Gastroesophageal sphincter (tissue), 4 donors: ENCODE measurements at regions not wholly inside any gene's neighbourhood (a gene's known extent, or its start where the extent isn't known, plus 50 kb on each side); places are given as distances from the start of the nearest gene placed in this dataset.

Source experiments
- ATAC-seq: fragments of 150-250 bp; one replicate; pipeline ENCODE4 v1.9.1; 2016; ENCODE audit warnings: mild to moderate bottlenecking, moderate library complexity
- H3K27ac ChIP-seq, 4 donors: fragments of 200-600 bp; sonication (generic) in 3 of 4; 1 replicate in 3 of 4; 2 replicates in 1 of 4; pipeline ENCODE4 v1.5.1; 2016 to 2019
- H3K27me3 ChIP-seq: fragments of 200-600 bp; sonication (generic); one replicate; pipeline ENCODE4 v1.5.1; 2019
- H3K36me3 ChIP-seq, 2 donors: fragments of 200-600 bp; sonication (generic); one replicate each; pipeline ENCODE4 v1.5.1; 2019; ENCODE audit warnings: control low read depth in 1 of 2
- H3K4me1 ChIP-seq, 3 donors: fragments of 200-600 bp; sonication (generic); 1 replicate in 2 of 3; 2 replicates in 1 of 3; pipeline ENCODE4 v1.5.1; 2016 to 2019; ENCODE audit warnings: control low read depth in 2 of 3
- H3K4me3 ChIP-seq, 2 donors: fragments of 200-600 bp; sonication (generic); one replicate each; pipeline ENCODE4 v1.5.1; 2019; ENCODE audit warnings: mild to moderate bottlenecking in 1 of 2, moderate library complexity in 1 of 2
- H3K9me3 ChIP-seq, 3 donors: fragments of 200-600 bp; sonication (generic); one replicate each; pipeline ENCODE4 v1.5.1; 2017 to 2019; ENCODE audit warnings: control low read depth in 2 of 3
- CTCF ChIP-seq, 4 experiments: fragments of 200-600 bp in 2 of 4; fragments of 450-650 bp in 2 of 4; sonication (generic) in 1 of 4; IDR thresholded peaks; one replicate each; pipeline ENCODE4 v1.5.1; 2017 to 2019; ENCODE audit warnings: antibody characterized with exemption in 4 of 4, mild to moderate bottlenecking in 2 of 4, moderate library complexity in 2 of 4
- EP300 ChIP-seq: sonication (generic); formaldehyde crosslinking; IDR thresholded peaks from one replicate; pipeline ENCODE4 v1.6.1; 2017; ENCODE audit warnings: antibody characterized with exemption, mild to moderate bottlenecking
- POLR2A ChIP-seq, 2 donors: fragments of 450-650 bp; IDR thresholded peaks; one replicate each; pipeline ENCODE4 v1.6.1; 2017; ENCODE audit warnings: antibody characterized with exemption in 2 of 2, mild to moderate bottlenecking in 2 of 2, moderate library complexity in 1 of 2
- POLR2AphosphoS5 ChIP-seq: sonication (generic); formaldehyde crosslinking; IDR thresholded peaks from one replicate; pipeline ENCODE4 v1.6.1; 2017; ENCODE audit warnings: antibody characterized with exemption
- WGBS, 2 donors: methylation state at CpG; one replicate each; pipeline ENCODE4 v1.1.5; 2018; ENCODE audit warnings: low coverage in 1 of 2; 5-methylcytosine and 5-hydroxymethylcytosine counted together

- no peak for TF ChIP-seq CTCF (IDR thresholded peaks at IDR 0.05)
- TF ChIP-seq POLR2A (IDR thresholded peaks at IDR 0.05): no peak
- TF ChIP-seq EP300: no peak
- no peak for TF ChIP-seq POLR2AphosphoS5
- WGBS, 2 donors: 14 to 18% methylated on average over 5 to 6 of the region's 7 CpGs
- no peaks in the 10 kb centered on the region for H3K36me3 ChIP-seq
- H3K4me1 ChIP-seq: peaks cover 0 to 11% (median 0%) of the 10 kb centered on the region in 3 donors
- H3K27ac ChIP-seq: no peak overlapping the region
- no peak overlapping the region for H3K4me3 ChIP-seq
- H3K9me3 ChIP-seq: no peaks in the 10 kb centered on the region
- no peak for ATAC-seq
- no peaks in the 10 kb centered on the region for H3K27me3 ChIP-seq
These were observed 114.3 kb downstream of the EDEM1 start for GRCh38 chr3:5301651-5302297.

- ATAC-seq: no peak
- Histone ChIP-seq H3K36me3 (no peaks in the 10 kb centered on the region), H3K27ac (no peak overlapping the region), H3K4me1 (peaks cover 0 to 11% (median 0%) of the 10 kb centered on the region in 3 donors), H3K4me3 (no peak overlapping the region), H3K9me3 (no peaks in the 10 kb centered on the region), H3K27me3 (no peaks in the 10 kb centered on the region)
- 83 to 100% methylated on average over 1 to 3 of the region's 3 CpGs for WGBS, 2 donors
- TF ChIP-seq EP300 (no peak), CTCF (IDR thresholded peaks at IDR 0.05) (no peak), POLR2A (IDR thresholded peaks at IDR 0.05) (no peak), POLR2AphosphoS5 (no peak)
These were observed 115.2 kb downstream of the EDEM1 start for GRCh38 chr3:5302661-5303060.

- no peak overlapping the region for H3K27ac ChIP-seq
- H3K36me3 ChIP-seq: no peaks in the 10 kb centered on the region
- 83 to 85% methylated on average over 1 of the region's 1 CpG for WGBS, 2 donors
- H3K27me3 ChIP-seq: no peaks in the 10 kb centered on the region
- no peak overlapping the region for H3K4me3 ChIP-seq
- TF ChIP-seq EP300 (no peak), POLR2AphosphoS5 (no peak), POLR2A (IDR thresholded peaks at IDR 0.05) (no peak), CTCF (IDR thresholded peaks at IDR 0.05) (no peak)
- H3K9me3 ChIP-seq: no peaks in the 10 kb centered on the region
- peaks cover 0 to 11% (median 0%) of the 10 kb centered on the region in 3 donors for H3K4me1 ChIP-seq
- no peak for ATAC-seq
These were observed 116.7 kb downstream of the EDEM1 start for GRCh38 chr3:5304188-5304587.

GRCh38 chr3:5304789-5305683 is 117.5 kb downstream of the EDEM1 start:
- H3K4me1 ChIP-seq: peaks cover 0 to 11% (median 0%) of the 10 kb centered on the region in 3 donors
- H3K27me3 ChIP-seq: no peaks in the 10 kb centered on the region
- TF ChIP-seq POLR2A (IDR thresholded peaks at IDR 0.05) (no peak), EP300 (no peak), POLR2AphosphoS5 (no peak), CTCF (IDR thresholded peaks at IDR 0.05) (peak; percentile 14 to 57 (median 42))
- peak overlapping the region in 1 of 4 donors; percentile 31 for H3K27ac ChIP-seq
- ATAC-seq: peak; percentile 63
- H3K4me3 ChIP-seq: no peak overlapping the region
- no peaks in the 10 kb centered on the region for H3K9me3 ChIP-seq
- WGBS, 2 donors: 26 to 30% methylated on average over 11 of the region's 13 CpGs
- H3K36me3 ChIP-seq: no peaks in the 10 kb centered on the region

- peaks cover 0 to 11% (median 0%) of the 10 kb centered on the region in 3 donors for H3K4me1 ChIP-seq
- H3K27me3 ChIP-seq: no peaks in the 10 kb centered on the region
- no peaks in the 10 kb centered on the region for H3K36me3 ChIP-seq
- ATAC-seq: no peak
- TF ChIP-seq POLR2AphosphoS5 (no peak), EP300 (no peak), POLR2A (IDR thresholded peaks at IDR 0.05) (no peak), CTCF (IDR thresholded peaks at IDR 0.05) (no peak)
- H3K27ac ChIP-seq: no peak overlapping the region
- no peak overlapping the region for H3K4me3 ChIP-seq
- 80% methylated on average over 3 of the region's 3 CpGs for WGBS, 2 donors
- no peaks in the 10 kb centered on the region for H3K9me3 ChIP-seq
These were observed 118.1 kb downstream of the EDEM1 start for GRCh38 chr3:5305684-5305989.
